NCI-H524 treated with DMSO at 0.1 percent for 48 hours (cell line): ENCODE measurements at regions not wholly inside any gene's neighbourhood (a gene's known extent, or its start where the extent isn't known, plus 50 kb on each side); places are given as distances from the start of the nearest gene placed in this dataset.

Experiments used
- DNase-seq: peaks from one replicate; lab custom pipeline; 2025; lab: John Stamatoyannopoulos, UW

DNA sequence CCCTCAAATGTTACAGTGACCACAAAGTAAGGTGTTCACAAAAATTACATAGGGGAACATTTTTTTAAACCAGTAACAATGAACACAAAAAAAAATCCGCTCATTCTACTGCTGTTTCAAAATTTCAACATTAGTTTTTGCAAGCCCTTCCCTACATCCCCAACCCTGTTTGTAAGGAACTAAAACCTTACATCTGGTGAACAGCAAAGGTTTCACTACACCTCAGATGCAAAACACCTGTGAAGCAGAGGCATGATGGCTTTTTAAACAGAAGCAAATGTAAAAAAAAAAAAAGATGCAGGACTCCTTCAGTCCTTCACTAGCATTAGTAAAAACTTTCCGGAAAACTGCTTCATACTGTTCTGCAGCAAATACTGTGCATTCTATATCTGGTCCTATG is 50.0 kb upstream of the API5 start:
- no peak for DNase-seq
